GM12874 (cell line): ENCODE measurements at regions not wholly inside any gene's neighbourhood (a gene's known extent, or its start where the extent isn't known, plus 50 kb on each side); places are given as distances from the start of the nearest gene placed in this dataset.

Experiments used
- TF ChIP-seq, protein P1 (sequence below): IDR thresholded peaks from 2 replicates; pipeline ENCODE4 v1.5.1; 2011; ENCODE audit warnings: low read depth, mild to moderate bottlenecking, control low read depth, low read length, moderate library complexity; ENCODE audit not compliant: insufficient read depth

DNA sequence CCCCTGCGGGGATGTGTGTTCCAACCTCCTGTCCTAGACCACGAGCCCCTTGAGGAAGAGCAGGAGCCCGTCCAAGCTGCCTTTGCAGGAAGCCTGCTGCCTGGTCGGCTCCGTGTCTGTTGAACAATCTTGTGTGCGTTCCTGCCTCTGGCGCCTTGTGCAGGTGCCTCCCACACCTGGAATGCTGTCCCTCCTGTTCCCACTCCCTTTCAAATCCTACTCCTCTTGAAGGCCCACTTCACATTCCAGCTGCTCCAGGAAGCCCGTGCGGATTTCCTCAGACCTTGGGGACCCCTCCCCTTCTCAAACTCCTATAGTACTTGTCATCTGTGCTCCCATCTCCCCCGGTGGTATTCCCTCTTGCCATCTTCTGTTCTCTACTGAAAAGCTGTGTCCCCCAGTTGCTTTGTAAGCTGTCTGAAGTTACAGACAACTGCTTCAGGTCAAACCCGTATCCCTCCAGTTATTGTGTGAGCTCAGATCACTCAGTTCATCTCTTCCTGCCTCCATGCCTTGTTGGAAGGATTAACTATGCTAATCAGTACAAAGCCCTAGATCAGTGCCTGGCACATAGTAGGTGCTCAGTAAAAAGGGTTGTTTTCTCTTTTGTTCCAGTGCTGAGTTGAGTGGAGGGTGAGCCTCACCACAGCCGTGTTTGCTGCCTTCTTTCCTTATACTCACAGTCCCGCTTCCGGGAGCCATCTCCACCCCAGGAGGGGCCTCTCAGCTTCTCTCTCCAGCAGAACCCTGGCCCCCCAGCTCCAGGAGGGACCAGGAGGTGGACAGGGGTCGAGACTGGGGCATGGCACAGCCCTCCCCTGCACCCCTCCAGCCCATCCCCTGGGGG is 241.8 kb upstream of the CIBAR2 start:
- TF ChIP-seq, protein P1, sequence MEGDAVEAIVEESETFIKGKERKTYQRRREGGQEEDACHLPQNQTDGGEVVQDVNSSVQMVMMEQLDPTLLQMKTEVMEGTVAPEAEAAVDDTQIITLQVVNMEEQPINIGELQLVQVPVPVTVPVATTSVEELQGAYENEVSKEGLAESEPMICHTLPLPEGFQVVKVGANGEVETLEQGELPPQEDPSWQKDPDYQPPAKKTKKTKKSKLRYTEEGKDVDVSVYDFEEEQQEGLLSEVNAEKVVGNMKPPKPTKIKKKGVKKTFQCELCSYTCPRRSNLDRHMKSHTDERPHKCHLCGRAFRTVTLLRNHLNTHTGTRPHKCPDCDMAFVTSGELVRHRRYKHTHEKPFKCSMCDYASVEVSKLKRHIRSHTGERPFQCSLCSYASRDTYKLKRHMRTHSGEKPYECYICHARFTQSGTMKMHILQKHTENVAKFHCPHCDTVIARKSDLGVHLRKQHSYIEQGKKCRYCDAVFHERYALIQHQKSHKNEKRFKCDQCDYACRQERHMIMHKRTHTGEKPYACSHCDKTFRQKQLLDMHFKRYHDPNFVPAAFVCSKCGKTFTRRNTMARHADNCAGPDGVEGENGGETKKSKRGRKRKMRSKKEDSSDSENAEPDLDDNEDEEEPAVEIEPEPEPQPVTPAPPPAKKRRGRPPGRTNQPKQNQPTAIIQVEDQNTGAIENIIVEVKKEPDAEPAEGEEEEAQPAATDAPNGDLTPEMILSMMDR: no peak

DNA sequence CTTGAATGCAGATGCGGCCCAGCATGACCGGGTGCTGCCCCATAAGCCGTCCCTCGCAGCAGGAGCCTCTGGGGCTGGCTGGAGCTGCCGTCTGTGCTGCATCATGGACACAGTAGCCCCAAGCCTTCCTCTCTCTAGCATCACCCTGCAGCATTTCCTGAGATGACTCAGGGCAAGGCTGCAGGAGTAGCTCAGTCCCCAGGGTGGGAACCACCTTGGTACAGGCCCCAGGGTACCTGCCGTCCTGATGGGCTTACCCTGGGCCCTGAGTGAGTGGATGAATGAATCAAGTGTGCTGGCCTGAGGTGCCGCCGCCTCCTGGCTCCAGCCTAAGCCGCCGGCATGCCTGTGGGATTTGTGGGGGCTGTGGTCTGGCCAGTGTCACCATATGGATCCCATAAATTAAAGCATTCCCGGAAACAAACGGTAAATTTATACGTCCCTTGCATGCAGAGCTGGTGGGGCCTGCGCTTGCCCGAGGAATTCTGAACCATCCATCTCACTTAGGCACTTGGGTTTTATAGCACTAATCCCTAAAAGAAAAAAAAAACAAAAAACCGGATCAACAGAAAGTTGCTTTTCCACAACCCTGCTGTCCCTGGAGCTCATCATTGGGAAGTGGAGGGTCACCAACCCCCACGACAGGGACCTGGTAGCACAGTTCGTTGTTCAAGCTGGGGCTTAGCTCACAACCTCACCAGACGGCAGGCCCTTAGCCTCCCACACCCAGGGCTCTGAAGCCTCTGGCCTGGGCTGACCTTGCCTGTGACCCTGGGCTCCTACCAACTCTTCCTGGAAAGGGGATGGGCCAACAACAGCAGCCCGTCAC is 242.6 kb upstream of the CIBAR2 start:
- TF ChIP-seq, protein P1: no peak

DNA sequence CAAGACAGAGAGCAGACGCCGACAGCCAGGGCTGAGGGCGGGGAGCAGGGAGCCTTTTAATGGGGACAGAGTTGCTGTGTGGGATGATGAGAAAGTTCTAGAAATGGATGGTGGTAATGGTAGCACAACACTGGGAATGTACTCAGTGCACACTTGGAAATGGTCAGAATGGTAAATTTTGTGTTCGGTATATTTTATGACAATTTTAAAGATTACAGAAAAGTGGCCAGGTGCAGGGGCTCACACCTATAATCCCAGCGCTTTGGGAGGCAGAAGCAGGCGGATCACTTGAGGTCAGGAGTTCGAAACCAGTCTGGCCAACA is 243.2 kb upstream of the CIBAR2 start:
- TF ChIP-seq, protein P1: no peak

DNA sequence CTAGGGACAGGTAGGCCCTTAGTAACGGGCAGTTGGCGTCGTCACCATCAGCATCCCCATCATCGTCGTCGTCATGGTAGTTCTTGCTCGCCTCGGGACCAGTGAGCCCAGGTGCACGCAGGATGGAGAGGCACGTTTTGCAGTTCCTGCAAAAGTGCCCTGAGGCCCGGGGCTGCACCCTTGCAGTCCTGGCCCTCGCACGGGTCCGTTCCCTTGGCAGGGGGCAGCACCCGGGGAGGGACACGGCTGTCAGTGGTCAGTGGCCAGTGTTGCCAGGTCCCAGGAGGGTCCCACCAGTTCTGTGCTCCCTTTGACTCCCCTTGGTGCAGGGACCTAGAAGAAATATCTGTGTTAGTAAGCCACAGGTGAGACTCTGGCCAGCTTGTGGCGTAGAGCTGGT is 243.9 kb upstream of the CIBAR2 start:
- TF ChIP-seq, protein P1: no peak

DNA sequence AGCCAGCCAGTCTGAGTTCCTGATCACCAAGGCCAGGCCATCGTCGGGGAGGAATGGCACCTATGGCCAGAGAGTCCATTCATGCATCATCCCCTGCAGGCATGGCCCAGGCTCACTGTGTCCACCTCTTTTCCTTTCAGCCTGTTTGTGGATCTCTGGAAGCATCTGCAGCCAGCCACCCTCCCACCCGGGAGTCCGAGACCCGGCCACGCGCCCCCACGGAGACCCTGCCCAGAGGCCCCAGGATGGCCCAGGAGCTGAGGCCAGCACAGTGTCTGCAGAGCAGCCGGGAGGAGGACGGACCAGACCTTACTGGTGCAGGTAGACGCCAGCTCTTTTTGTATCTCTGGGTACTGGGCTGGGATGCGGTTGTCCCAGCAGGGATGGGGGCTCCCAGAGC is 245.1 kb upstream of the CIBAR2 start:
- TF ChIP-seq, protein P1: no peak

DNA sequence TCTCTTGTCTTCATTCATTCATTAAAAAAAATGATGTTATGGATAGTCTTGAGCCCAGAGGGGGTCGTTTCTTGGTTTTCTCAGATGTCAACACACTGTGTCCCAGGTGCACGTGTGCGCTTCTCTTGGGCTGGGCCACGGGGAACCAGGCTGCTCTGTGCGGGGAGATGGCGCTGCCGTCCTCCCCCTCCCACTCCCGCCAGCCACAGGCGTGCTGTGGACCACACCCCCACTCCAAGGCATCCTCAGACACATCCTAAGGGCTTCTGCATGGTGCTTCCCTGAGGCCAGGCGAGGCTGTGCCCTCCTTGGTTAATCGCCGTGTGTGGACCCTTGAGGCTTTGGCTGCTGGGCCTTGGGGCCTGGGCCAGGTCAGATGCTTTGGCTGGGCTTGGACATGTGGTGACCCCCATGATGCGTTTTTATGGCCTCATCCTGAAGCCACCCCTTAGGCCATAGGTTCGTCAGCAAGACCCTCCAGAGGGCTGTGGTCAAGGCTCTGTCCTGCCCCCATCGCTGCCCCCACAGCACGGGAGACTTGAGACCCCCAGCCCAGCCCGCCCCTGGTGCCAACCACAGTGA is 245.7 kb upstream of the CIBAR2 start:
- TF ChIP-seq, protein P1: no peak

DNA sequence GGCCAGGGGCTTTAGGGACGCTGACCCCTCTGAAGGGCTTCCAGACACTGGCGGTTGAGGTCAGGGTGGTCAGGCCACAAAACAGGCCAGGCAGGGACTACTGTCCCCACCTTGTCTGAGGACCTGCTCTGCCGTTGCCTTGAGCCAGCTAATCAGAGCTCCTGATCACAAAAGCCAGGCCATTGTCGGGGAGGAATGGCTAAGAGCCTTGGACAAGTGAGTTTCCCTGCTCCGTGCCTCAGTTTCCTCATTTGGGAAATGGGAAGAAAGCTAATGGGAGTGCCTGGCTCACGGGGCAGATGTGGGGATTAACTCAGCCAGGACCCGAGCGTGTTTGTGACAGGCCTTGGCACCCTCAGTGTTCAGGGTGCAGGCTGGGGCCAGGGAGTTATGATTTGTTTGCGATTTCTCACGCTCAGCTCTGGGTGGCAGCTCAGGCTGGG is 246.5 kb upstream of the CIBAR2 start:
- TF ChIP-seq, protein P1: no peak
